KG1 (cell line): ENCODE measurements at regions not wholly inside any gene's neighbourhood (a gene's known extent, or its start where the extent isn't known, plus 50 kb on each side); places are given as distances from the start of the nearest gene placed in this dataset.
A peak's percentile ranks its signal among the peaks of the same experiment; 100 is the strongest.
"Not testable (repeated sequence)": the region's sequence is repeated elsewhere in the genome, so short reads cannot be mapped to it uniquely, and the experiment has no call there.

Experiments used
- DNase-seq: peaks from one replicate; lab custom pipeline; 2025; lab: John Stamatoyannopoulos, UW

DNA sequence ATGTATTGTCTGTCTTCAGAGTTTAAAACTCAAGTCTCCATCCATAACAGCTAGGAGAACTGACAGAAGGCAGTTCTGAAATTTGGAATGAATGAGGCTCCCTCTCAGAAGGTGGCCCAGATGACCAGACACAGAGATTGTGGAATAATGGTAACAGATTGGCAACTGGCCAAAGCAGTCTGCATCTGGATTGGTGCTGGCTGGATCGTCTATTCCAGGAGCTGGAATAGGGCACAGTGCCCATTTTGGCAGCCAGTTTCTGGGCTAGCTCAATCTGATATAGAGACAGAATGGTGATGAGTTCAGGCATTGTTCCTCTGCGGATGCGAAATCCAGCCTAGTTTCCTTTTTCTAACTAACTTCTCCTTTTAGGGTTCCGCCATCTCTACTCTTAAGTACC is 851.7 kb downstream of the PDCD6IP start:
- DNase-seq: no peak

DNA sequence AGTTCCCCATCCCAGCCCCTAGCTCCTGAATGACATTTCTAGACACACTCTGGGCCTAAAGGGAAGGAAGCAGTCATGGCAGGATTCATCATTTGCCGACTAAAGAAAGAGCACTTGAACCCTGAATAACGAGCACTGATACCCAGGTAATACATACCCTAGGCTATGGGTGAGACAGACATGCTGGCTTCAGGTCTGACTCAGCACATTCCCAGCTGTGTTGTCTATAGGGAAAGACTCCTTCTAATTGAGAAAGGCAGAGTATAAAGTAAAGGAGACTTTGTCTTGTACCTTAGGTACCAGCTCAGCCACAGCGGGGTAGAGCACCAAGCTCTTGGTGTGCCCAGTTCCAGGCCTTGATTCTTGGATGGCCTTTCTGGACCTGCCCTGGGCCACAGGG is 870.5 kb downstream of the PDCD6IP start:
- no peak for DNase-seq

DNA sequence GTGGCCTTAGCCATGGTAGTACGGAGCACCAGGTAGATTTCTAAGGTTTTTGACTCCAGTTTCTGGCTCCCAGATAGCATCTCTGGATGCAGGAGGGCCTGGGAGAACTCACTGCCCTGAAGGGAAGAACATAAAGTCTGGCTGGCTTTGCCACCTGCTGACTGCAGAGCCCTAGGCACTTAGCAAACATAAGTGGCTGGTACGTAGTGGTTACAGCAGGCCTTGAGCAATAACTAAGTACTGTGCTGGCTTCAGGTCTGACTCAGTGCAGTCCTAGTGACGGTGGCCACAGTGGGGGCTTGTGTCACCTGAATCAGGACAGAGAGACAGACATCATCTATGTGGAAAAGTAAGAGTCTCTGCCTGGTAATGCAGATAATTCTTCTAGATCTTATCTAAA is 871.1 kb downstream of the PDCD6IP start:
- no peak for DNase-seq

DNA sequence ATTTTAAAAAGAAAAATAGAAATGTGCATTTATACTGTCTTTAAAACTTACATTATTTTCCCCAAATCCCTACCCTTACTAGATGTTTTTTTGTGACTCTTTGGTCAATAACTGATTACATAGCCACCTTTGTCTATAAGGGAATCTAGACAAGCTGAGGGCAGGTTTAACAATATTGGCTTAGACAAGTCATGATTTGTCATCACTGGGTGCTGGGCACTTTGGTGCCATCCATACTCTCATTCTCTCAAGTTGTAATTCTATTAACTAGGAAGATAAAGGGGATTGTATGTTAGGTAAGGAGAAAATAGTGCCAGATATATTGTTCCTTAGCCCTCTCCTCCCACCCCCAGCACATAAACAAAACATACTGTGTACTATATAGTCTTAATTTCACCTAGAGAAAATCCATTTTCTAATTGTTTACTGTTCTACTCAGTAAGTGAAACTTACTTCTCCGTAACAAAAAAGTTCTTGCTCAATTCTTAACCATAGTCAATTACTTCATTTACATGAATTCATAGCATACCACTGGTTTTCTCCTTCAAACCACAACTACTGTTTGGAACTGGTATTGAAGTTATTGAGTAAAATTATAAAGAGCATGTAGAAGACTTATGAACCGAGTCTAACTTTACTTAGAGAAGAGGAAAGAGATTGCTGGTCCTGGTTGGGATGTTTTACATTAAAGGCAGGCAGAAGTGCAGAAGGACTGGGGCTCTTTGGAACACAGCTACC is 877.1 kb downstream of the PDCD6IP start:
- DNase-seq: no peak

DNA sequence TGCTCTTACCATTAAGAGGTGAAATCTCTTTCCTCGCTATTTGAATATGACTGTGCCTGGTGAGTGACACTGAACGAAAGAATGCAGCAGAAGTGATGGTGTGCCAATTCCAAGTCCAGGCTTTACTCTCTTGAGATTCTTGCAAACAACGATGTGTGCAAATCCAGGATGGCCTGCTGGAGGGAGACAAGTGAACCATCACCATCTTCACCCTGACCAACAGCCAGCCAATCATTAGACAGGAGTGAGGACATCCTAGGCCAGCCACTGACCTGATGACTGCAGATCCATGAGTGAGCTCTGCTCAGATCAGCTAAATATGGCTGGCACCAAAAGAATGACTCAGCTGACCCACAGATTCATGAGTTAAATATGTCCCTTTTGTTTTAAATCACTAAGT is 878.0 kb downstream of the PDCD6IP start:
- DNase-seq: no peak

DNA sequence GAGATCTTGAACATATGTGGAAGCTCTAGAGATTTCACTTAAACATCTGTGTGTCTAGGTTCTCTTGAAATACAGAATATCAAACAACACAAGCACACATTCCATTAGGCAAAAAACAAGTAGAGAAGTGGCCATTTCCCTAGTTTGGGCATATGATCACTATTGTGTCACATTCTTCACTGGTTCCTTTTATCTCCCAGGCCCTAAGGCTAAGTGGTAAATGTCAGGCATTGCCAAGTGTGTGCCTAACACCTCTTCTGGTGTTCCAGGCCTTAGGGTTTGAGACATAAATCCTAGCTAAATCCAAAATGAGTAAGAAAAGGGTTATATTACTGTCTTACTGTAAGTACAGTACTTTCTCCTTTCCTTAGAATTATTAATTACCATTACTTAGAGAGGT is 880.1 kb downstream of the PDCD6IP start:
- DNase-seq: no peak

DNA sequence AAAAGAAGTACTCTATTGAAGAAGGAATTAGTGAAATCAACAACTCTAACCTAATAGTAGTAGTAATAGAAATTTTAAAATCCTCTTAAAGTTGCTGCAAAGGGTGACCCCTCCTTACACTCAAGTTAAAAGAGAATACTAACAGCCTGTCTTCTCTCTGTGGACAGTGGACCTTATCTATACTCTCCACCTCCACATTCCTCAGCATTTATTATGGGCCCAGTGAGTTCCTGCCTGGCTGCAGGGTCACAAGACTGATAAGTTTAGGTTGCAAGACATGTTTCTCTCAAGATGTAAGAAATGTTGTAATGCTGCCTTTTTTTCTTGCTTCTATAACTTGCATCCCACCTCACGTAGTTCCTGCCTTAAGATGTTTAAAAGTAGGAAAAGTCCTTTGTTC is 880.6 kb downstream of the PDCD6IP start:
- not testable (repeated sequence) for DNase-seq

DNA sequence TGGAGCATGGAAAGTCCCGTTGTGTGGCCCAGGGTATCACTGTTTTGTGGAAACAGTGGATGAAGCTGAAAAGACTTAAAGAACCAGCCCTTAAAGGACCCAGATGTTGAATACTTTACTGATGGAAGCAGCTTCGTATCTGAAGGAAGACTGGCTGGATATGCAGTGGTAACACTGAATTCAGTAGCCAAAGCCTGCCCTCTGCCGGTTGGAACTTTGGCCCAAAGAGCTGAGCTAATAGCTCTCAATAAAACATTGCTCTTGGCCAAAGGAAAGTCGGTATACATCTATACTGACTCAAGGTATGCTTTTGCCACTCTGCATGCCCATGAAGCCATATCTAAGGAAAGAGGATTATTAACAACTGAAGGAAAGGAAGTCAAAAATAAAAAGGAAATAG is 885.4 kb downstream of the PDCD6IP start:
- peak; percentile 33 for DNase-seq

DNA sequence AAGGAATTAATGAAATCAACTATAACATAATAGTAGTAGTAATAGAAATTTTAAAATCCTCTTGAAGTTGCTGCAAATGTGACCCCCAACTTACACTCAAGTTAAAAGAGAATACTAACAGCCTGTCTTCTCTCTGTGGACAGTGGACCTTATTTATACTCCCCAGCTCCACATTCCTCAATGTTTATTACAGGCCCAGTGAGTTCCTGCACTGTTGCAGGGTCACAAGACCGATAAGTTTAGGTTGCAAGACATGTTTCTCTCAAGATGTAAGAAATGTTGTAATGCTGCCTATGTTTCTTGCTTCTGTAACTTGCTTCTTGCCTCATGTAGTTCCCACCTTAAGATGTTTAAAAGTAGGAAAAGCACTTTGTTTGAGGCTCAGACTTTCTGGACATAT is 888.1 kb downstream of the PDCD6IP start:
- DNase-seq: no peak

DNA sequence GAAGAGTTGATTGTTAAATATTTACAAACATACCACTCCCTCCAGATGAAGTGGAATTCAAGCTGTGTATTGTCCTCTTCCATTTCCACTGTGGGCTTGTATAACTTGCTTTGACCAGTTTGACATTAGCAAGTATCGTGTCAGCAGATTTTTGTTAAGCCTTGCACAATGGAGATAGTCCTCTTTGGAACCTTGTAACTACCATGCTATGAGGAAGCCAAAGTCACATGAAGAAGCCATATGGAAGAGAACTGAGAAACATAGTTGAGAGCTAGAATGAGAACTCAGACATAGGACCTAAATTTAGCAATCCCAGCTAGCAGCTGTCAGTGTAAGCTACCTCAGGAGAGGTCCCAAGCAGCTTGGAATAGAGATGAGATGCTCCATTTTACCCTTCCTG is 889.2 kb downstream of the PDCD6IP start:
- DNase-seq: no peak

DNA sequence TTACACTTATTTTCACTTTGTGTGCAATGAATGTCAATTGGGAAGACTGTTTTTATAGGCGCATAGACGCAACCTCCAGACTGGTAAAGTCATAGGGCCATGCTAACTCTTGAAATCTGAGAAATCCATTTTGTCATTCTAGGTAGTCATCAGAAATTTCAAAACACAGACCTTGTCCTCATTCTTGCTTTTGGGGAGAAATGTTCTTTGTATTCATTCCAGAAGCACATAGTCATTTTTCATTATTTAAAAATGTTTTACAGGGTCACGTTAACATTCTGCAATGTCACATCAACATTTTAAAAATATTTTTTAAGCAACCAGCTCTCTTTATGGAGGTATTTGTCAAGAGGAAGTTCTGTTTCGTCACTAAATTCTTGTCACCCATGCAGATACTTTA is 898.4 kb downstream of the PDCD6IP start:
- DNase-seq: no peak

DNA sequence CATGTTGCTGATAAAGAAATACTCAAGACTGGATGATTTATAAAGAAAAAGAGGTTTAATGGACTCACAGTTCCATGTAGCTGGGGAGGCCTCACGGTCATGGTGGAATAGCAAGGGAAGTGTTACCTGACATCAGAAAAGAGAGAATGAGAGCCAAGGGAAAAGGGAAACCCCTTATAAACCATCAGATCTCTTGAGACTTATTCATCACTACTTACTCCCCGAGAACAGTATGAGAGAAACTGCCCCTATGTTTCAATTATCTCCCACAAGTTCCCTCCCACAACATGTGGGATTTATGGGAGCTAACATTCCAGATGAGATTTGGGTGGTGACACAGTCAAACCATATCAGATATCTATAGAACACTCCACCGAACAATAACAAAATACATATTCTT is 904.6 kb downstream of the PDCD6IP start:
- DNase-seq: peak; percentile 5

DNA sequence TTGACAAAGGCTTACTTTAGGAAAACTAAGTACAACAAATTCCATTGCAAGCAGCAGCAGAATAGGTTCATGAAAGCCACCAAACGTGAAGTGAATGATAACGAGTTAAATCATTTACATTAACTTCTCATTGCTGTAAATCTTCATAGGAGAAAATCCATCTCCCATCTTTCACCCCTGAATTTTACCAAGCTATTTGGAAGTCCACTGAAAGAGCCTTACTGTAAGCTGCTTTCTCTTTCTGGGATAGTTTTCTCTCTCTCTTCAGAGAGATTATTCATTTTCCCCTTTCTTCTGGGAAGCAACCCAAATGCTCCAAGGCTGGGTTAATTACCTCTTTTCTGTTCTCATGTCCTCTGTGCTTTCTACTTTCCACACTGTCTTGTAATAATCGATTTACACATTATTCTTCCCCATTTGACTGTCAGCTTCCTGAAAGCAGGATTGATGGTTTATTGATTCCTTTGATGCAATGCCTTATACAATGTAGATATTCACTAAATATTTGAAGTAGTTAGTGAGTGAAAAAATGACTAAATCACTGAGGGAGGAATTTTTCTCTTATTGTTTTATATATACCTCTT is 914.3 kb upstream of the ARPP21 start:
- DNase-seq: no peak

DNA sequence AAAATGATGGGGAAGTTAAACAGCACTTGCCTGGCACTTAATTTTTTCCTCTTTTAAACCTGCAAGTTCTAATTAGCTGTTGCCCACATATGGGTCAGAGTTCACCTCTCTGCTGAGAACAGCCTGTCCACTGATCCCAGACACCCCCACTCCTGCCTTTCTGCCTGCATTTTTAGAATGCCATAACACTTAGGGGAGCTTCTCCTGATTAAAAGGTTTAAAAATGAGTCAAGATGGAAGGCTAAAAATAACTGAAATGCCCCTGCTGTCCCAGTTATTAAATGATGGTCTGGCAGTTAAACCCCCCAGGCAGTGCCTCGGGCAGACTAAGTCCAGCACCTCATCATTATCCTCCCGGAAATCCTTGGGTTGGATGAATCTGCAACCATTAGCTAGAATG is 913.6 kb upstream of the ARPP21 start:
- DNase-seq: no peak

DNA sequence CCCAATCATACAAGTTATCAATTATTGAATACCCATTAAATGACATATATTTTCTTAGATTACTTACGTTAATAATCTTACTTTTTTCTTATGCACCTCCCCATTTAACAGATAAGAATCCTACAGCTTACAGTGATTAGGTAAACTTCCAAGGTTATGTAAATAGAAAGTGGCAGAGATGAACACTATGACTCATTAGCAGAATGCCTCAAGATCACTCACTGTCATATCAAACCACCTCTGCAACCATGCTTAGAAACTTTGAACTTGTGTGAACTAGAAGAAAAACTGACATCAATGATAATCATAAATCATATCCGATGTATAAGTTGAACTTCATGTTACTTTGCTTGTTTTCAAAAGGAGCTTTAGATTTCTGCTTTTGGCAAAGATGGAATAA is 911.6 kb upstream of the ARPP21 start:
- no peak for DNase-seq

DNA sequence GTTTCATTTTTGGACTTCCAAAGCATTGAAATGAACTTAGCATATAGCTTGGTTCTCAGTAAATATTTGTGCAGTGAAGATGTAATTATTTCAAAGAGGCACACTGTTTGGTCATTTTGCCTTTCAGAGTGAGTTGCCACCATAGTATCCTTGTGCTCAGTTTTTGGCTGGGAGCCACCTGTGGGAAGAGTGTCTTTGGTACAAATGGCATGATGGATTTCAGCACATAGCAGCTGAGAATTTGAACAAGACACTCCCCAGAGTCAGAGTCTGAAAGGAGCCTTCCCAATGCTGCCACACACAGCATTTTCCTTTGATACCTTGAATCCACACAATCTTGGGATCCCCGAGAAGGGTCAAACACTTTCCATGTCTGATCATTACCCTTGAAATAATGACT is 897.2 kb upstream of the ARPP21 start:
- no peak for DNase-seq

DNA sequence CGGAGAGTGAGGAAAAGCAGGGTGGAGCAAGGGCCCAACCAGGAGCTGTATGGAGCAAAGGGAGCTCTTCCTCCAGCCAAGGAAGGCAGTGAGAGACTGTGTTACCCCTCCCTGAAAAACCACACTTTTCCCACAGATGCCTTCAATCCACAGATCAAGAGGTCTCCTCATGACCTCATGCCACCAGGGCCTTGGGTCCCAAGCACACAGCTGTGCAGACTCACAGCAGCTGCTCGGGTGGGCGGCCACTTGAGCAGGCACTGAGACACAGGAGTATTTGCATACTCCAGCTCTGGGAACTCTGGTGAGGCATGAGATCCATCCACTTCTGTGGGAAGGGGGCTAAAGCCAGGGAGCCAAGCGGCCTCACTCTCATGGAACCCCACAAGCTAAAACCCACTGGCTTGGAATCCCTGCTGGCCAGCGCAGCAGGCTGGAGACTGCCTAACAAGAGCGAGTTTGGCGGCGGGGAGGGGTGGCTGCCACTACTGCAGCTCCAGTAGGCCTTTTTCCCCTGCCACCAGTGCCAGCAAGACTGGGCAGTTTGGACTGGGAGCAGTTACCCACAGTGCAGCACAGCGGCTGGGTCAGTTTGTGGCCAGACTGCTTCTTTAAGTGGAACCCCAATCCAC is 880.6 kb upstream of the ARPP21 start:
- no peak for DNase-seq

DNA sequence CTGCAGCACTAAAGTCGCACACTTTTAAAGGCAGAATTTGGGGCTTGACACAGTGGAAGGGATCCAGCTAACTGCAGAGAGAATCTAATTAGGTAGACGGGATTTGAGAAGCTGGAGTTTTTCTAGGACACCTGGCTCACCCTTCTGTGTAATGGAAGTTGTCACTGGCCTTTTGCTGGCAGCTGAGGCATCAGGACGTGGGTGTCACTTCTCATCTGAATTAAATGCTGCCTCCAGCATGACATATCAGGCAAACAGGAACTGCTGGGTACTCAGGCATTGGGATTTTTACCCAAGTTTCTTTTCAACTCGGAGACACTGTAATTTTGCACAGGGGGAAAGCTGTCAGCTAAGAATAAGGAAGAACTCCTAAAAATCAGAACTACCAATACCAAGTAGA is 861.9 kb upstream of the ARPP21 start:
- no peak for DNase-seq

DNA sequence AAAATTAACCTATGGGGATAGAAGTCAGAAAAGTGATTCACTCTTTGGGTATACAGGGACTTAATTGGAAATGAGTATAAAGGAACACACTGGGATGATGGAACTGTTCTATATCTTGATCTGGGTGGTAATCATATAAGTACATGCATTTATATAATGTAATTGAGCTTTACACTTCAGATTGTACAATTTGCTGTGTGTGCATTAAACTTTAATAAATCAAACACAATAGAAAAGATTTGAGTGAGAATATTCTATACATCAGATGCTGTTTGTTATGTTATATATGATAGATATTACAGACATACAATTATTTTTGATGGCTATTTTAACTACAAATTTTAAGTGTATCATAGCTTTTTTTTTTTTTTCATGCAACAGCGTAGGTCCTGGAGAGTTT is 860.2 kb upstream of the ARPP21 start:
- no peak for DNase-seq

DNA sequence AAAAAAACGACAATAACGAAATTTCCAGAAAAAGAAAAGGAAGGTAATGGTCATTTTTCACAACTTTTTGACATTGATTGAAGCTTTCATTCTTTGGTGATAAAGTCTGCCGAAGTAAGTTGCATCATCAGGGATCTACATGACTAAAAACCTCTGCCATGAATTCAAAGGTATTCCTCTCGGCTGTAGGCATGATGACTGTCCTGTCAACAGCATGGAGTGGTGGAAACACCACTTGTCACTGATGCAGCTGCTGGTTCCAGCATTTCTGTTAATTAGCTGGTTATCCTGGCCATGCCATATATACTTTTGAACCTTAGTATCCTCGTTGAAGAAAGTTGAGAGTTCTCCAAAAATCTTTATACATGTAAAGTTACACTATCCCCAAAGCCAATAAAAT is 859.0 kb upstream of the ARPP21 start:
- no peak for DNase-seq

DNA sequence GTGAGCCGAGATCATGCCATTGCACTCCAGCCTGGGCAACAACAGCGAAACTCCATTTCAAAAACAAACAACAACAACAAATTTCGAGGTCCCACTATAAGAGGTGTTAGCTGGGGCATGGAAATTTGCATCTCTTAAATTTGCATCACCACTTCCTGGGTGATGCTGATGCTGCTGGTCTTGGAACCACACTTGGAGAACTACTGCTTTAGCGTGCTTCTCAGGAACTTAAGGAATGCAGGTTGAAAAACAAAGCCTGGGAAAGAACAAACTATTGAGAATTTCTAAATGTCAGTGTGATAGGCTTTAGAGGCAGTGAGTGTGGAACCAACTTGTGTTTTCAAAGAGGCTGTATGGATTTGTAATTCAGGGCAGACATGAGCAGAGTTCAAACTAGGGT is 858.4 kb upstream of the ARPP21 start:
- DNase-seq: no peak

DNA sequence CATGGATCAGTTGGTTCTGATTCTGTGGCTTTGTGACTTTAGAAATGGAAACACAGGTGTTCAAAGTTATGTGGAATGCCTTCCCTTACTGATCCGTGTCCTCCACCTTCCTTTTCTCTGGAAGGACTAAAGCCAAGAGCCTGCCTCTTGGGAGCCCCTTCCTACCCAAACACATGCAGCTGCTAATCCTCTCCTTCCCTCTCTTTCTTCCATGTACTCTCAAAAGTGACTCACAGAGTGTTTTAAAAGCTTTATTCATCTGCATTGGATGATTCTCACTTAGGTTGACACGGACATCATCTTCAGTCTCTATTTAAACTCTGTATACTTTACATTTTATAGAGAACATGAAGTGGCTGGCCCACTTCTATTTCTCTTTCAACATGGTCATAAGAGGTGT is 856.5 kb upstream of the ARPP21 start:
- DNase-seq: no peak

DNA sequence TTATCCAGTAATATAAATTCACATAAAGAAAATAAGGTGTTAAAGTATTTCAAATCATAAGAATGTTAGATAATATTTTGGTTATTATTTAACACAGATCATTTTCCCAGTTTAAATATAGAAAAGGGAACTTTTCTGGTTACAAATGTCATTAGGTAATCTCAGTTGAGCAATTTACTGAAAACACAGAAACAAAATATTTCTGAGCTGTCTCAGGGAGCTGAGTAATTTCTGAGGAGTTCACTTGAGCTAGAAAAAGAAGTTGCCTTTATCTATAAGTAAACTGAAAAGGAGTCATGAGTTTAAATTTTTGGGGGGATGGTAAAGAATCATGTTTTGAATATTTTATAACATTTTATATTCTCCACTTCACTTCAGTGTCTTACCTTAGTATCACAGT is 855.4 kb upstream of the ARPP21 start:
- DNase-seq: no peak

DNA sequence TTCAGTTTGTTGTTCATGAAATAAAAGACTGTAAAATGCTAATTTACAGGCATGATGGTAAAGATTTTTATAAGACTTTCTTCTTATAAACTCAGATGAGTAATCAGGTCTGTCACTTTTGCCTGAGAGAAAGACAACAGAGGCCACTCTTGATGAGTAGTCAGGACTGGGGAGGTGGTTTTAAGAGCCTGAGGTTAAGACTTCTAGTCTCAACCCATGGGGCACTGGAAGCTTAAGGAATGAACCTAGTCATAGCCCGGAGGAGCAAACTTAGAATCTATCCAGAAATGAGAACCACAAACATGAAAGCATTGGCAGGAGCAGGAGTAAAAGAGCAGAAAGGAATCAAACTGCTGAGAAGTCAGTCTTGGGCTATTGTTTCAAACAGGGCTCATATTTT is 846.3 kb upstream of the ARPP21 start:
- no peak for DNase-seq
